ENCODE measurements at regions not wholly inside any gene's neighbourhood (a gene's known extent, or its start where the extent isn't known, plus 50 kb on each side); places are given as distances from the start of the nearest gene placed in this dataset.

- TF ChIP-seq BACH2 (CRISPR knock-in tag; IDR thresholded peaks at IDR 0.05; ENCODE audit: borderline replicate concordance) (no peak), CREB5 (CRISPR knock-in tag; IDR thresholded peaks at IDR 0.05; ENCODE audit: low read depth) (no peak), RARB (CRISPR knock-in tag; IDR thresholded peaks at IDR 0.05) (no peak)
These were observed 1124.3 kb downstream of the BRD1 start for GRCh38 chr22:48703265-48703941.

Data from SK-N-SH treated with all-trans-retinoic acid at 6 μM for 48 hours (cell line).